ENCODE measurements at regions not wholly inside any gene's neighbourhood (a gene's known extent, or its start where the extent isn't known, plus 50 kb on each side); places are given as distances from the start of the nearest gene placed in this dataset.

GRCh38 chr9:89234205-89235067 lies 55.8 kb upstream of the SHC3 start:
- 0 out of 2 replicates have a peak, but pooled peaks have one; percentile 14 for TF ChIP-seq CTCF (IDR thresholded peaks at IDR 0.05; ENCODE audit: insufficient read depth, low read depth, low read length)
- no peak for DNase-seq (ENCODE audit: low read depth)
- POLR2A ChIA-PET = no interaction called here
- CTCF ChIA-PET = no interaction called here
- H3K36me3 ChIP-seq (ENCODE audit: control insufficient read depth, insufficient read depth, low read length) = no peaks in the 10 kb centered on the region
- H3K4me3 ChIP-seq (ENCODE audit: low read depth, low read length) = no peak overlapping the region
- H3K27me3 ChIP-seq (ENCODE audit: control insufficient read depth, insufficient read depth, low read length) = peaks cover 16% of the 10 kb centered on the region

GRCh38 chr9:89236955-89237573 lies 58.4 kb upstream of the SHC3 start:
- H3K27me3 ChIP-seq (ENCODE audit: control insufficient read depth, insufficient read depth, low read length) = peaks cover 16% of the 10 kb centered on the region
- H3K4me3 ChIP-seq (ENCODE audit: low read depth, low read length) = no peak overlapping the region
- CTCF ChIA-PET = interaction anchor here (1.1 kb wide), 1 partner anchor 54 kb away, joined by 4 read pairs; no protein-coding TSS in a partner anchor
- DNase-seq (ENCODE audit: low read depth) = no peak
- no peak for TF ChIP-seq CTCF (IDR thresholded peaks at IDR 0.05; ENCODE audit: insufficient read depth, low read depth, low read length)
- POLR2A ChIA-PET = no interaction called here
- no peaks in the 10 kb centered on the region for H3K36me3 ChIP-seq (ENCODE audit: control insufficient read depth, insufficient read depth, low read length)

GRCh38 chr9:89238424-89238823 lies 59.8 kb upstream of the SHC3 start:
- no peak for TF ChIP-seq CTCF (IDR thresholded peaks at IDR 0.05; ENCODE audit: insufficient read depth, low read depth, low read length)
- ChIA-PET CTCF (no interaction called here), POLR2A (no interaction called here)
- Histone ChIP-seq H3K4me3 (ENCODE audit: low read depth, low read length) (no peak overlapping the region), H3K27me3 (ENCODE audit: control insufficient read depth, insufficient read depth, low read length) (peaks cover 13% of the 10 kb centered on the region), H3K36me3 (ENCODE audit: control insufficient read depth, insufficient read depth, low read length) (no peaks in the 10 kb centered on the region)
- DNase-seq (ENCODE audit: low read depth) = no peak

GRCh38 chr9:89243296-89244061 lies 64.9 kb upstream of the SHC3 start:
- no peak for DNase-seq (ENCODE audit: low read depth)
- CTCF ChIA-PET = no interaction called here

More at GRCh38 chr9:89243296-89244061, 64.9 kb upstream of the SHC3 start:
- TF ChIP-seq CTCF (IDR thresholded peaks at IDR 0.05; ENCODE audit: insufficient read depth, low read depth, low read length) = no peak
- Histone ChIP-seq H3K4me3 (ENCODE audit: low read depth, low read length) (no peak overlapping the region), H3K36me3 (ENCODE audit: control insufficient read depth, insufficient read depth, low read length) (no peaks in the 10 kb centered on the region), H3K27me3 (ENCODE audit: control insufficient read depth, insufficient read depth, low read length) (no peaks in the 10 kb centered on the region)
- POLR2A ChIA-PET = no interaction called here
